ENCODE measurements at regions not wholly inside any gene's neighbourhood (a gene's known extent, or its start where the extent isn't known, plus 50 kb on each side); places are given as distances from the start of the nearest gene placed in this dataset.

DNA sequence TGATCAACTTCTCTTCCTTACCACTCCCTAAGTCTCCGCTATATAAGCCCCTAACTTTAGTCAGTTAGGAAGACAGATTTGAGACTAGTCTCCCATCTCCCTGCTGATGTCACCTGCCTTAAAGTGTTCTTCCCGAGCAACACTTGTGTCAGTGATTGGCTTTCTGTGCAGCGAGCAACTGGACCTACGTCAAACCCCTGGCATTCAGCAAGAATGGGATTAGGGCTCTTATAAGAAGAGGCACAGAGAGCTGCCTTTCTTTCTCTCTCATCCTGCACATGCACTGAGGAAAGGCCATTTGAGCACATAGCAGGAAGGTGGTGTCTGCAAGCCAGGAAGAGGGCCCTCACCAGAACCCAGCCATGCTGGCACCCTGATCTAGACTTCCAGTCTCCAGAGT, 116.6 kb upstream of the THY1 start:
- intact Hi-C loops (cut with DNase I, micrococcal nuclease): no loop called here
- H3K4me3 ChIP-seq: no peak overlapping the region
- DNase-seq (no peak), ATAC-seq (no peak)
- no peak for TF ChIP-seq CTCF (IDR thresholded peaks at IDR 0.05)
- no peaks in the 10 kb centered on the region for H3K9me3 ChIP-seq
- no peaks in the 10 kb centered on the region for H3K36me3 ChIP-seq (ENCODE audit: low read depth)
- no peaks in the 10 kb centered on the region for H3K4me1 ChIP-seq (ENCODE audit: low read depth)

DNA sequence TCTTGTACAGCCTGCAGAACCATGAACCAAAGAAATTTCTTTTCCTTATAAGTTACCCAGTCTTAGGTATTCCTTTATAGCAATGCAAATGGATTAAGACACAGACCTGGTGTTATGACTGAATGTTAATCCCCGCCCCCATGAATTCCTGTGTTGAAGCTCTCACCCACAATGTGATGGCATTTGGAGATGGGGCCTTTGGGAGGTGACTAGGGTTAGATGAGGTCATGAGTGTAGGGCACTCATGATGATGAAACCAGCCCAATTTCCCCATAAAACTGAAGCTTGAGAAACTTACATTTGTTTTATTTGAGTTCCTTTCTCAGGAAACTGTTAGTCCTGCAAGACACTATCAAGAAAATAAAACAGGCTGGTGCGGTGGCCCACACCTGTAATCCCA, 115.8 kb upstream of the THY1 start:
- ATAC-seq (no peak), DNase-seq (no peak)
- no peak for TF ChIP-seq CTCF (IDR thresholded peaks at IDR 0.05)
- Histone ChIP-seq H3K36me3 (ENCODE audit: low read depth) (no peaks in the 10 kb centered on the region), H3K9me3 (no peaks in the 10 kb centered on the region), H3K4me1 (ENCODE audit: low read depth) (no peaks in the 10 kb centered on the region), H3K4me3 (no peak overlapping the region)
- intact Hi-C loops (cut with DNase I, micrococcal nuclease): no loop called here

GRCh38 chr11:119537306-119538253, 114.6 kb upstream of the THY1 start:
- ATAC-seq (no peak), DNase-seq (no peak)
- Histone ChIP-seq H3K4me3 (no peak overlapping the region), H3K9me3 (no peaks in the 10 kb centered on the region), H3K36me3 (ENCODE audit: low read depth) (no peaks in the 10 kb centered on the region), H3K4me1 (ENCODE audit: low read depth) (no peaks in the 10 kb centered on the region)
- no peak for TF ChIP-seq CTCF (IDR thresholded peaks at IDR 0.05)
- intact Hi-C loops (cut with DNase I, micrococcal nuclease): no loop called here

- Histone ChIP-seq H3K4me1 (ENCODE audit: low read depth) (no peaks in the 10 kb centered on the region), H3K9me3 (no peaks in the 10 kb centered on the region), H3K4me3 (no peak overlapping the region), H3K36me3 (ENCODE audit: low read depth) (no peaks in the 10 kb centered on the region)
- ATAC-seq (no peak), DNase-seq (no peak)
- intact Hi-C loops (cut with DNase I, micrococcal nuclease): no loop called here
- TF ChIP-seq CTCF (IDR thresholded peaks at IDR 0.05): no peak
These were observed 113.8 kb upstream of the THY1 start for GRCh38 chr11:119536801-119537200.

DNA sequence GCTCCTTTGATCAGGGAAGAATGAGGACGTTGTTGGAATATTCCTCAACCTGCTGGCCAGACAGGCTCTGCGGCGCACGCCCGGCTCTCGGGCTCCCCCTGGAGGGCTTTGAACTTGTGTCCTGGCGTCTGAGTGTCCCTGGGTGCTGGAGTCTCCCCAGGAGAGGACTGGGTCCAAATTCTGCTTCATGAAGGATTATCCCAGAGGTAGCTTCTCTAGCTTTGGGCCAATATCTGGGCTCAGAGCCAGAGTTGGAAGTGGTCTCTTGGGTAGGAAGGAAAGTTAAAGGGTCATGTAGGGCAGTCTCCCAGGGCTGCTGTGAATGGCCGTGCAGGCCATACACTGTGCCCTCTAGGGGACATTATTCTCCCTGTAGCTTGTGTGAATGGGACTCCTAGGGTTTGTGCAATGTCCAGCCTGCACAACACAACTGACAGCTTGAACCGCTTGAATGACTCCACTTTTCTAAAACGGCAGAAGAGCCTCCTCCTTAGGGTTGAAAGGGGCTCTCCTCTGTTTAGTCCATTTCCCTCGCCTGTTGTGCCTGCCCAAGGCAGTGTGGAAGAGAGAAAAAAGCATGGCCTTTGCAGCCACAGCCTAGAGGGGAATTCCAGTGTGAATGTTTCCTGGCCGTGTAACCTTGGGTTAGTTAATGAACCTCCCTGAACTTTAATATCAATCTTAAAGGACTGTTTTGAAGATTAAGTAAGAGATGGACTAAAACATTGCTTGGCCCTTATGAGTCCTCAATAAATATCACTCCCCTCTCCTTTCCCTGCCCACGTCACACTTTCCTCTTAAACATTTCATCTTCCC, 111.2 kb upstream of the THY1 start:
- no peaks in the 10 kb centered on the region for H3K4me1 ChIP-seq (ENCODE audit: low read depth)
- H3K4me3 ChIP-seq: no peak overlapping the region
- H3K36me3 ChIP-seq (ENCODE audit: low read depth): no peaks in the 10 kb centered on the region
- intact Hi-C loops (cut with DNase I, micrococcal nuclease): no loop called here
- peak; percentile 64 to 82 (median 77) for DNase-seq
- TF ChIP-seq CTCF (IDR thresholded peaks at IDR 0.05): peak; percentile 85
- H3K9me3 ChIP-seq: no peaks in the 10 kb centered on the region
- peak; percentile 87 for ATAC-seq

Measured in mucosa of descending colon (tissue), 3 donors.